ENCODE measurements at regions not wholly inside any gene's neighbourhood (a gene's known extent, or its start where the extent isn't known, plus 50 kb on each side); places are given as distances from the start of the nearest gene placed in this dataset.

GRCh38 chr7:118085000-118085399 lies 99.0 kb upstream of the LSM8 start:
- no peak for DNase-seq (ENCODE audit: low read depth, low spot score)
- POLR2A ChIA-PET: no interaction called here
- H3K4me3 ChIP-seq (ENCODE audit: low read depth, low read length): no peak overlapping the region
- TF ChIP-seq CTCF (IDR thresholded peaks at IDR 0.05; ENCODE audit: insufficient read depth, low read length, missing control alignments): no peak
- CTCF ChIA-PET: no interaction called here

- H3K4me3 ChIP-seq (ENCODE audit: low read depth, low read length): no peak overlapping the region
- CTCF ChIA-PET: no interaction called here
- no peak for DNase-seq (ENCODE audit: low read depth, low spot score)
- POLR2A ChIA-PET: no interaction called here
- no peak for TF ChIP-seq CTCF (IDR thresholded peaks at IDR 0.05; ENCODE audit: insufficient read depth, low read length, missing control alignments)
These were observed 96.8 kb upstream of the LSM8 start for GRCh38 chr7:118087126-118087525.

DNA sequence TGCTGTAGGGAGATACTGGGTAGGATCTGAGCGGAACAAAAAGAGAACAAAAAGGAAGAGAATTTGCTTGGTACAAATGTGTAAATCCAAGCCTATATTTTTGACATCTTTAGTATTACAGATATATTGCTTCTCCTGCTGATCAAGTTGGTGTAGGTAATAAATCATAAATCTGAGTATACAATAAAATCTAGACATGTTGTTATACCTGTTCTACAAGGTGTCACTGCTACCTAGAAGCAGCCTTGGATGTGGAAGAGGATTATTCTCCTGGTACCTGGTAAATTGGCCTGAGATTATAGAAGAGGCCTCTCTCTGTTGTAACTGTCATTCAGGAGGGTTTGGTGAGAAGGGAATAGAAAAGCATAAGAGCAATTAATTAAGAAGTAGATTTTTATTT lies 89.9 kb upstream of the LSM8 start:
- ChIA-PET CTCF (no interaction called here), POLR2A (no interaction called here)
- no peak overlapping the region for H3K4me3 ChIP-seq (ENCODE audit: low read depth, low read length)
- TF ChIP-seq CTCF (IDR thresholded peaks at IDR 0.05; ENCODE audit: insufficient read depth, low read length, missing control alignments): no peak
- DNase-seq (ENCODE audit: low read depth, low spot score): no peak

GRCh38 chr7:118104812-118105441 lies 79.0 kb upstream of the LSM8 start:
- no peak for TF ChIP-seq CTCF (IDR thresholded peaks at IDR 0.05; ENCODE audit: insufficient read depth, low read length, missing control alignments)
- no peak overlapping the region for H3K4me3 ChIP-seq (ENCODE audit: low read depth, low read length)
- ChIA-PET POLR2A (no interaction called here), CTCF (interaction anchor here (1.1 kb wide), 1 partner anchor 354 kb away, joined by 4 read pairs; no protein-coding TSS in a partner anchor)
- no peak for DNase-seq (ENCODE audit: low read depth, low spot score)

DNA sequence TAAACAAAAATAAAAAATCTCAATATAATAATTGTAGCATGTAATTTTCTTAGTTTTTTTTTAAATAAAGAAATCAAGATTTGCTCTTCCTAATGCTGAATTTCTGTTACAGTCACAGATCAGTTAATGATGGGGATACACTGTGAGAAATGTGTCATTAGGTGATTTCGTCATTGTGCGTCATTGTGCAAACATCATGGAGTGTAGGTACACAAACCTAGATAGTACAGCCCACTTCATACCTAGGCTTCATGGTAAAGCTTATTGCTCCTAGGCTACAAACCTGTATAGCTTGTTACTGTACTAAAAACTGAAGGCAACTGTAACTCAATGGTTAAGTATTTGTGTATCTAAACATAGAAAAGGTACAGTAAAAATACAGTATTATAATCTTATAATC lies 74.4 kb upstream of the LSM8 start:
- no peak for DNase-seq (ENCODE audit: low read depth, low spot score)
- ChIA-PET CTCF (interaction anchor here (0.7 kb wide), 1 partner anchor 359 kb away, joined by 3 read pairs; no protein-coding TSS in a partner anchor), POLR2A (no interaction called here)
- no peak for TF ChIP-seq CTCF (IDR thresholded peaks at IDR 0.05; ENCODE audit: insufficient read depth, low read length, missing control alignments)
- H3K4me3 ChIP-seq (ENCODE audit: low read depth, low read length): no peak overlapping the region

DNA sequence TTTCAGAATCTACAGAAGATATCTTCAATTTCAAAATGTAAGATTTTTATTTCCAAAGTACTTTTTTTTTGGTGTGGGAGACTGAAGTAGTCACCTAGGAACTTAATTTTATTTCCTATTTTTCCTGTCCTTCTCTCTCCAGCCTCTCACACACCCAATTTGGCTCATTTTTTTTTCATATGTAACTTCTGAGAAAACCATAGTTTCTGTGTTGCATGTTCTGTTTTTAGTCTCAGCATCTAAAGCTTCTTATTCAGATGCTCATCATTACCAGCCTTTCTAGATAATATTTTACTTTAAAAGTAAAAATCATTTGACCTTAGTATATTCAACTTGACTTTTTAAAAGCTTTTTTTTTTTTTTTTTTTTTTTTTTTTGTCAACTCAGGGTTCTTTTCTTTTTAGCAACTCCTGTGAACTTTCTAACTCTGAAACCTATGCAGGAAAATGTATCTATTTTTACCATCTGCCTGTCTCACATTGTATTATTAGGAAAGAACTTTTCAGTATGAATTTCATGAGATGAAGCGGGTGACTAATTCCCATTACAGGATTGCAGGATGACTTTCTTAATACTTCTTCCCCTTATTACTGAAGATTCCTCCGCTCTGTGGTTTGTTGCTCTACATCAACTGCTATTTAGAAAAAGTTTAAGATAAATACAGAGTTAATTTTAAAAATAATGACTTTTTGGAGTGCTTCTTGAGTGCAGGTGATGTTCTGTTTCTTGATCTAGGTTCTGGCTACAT lies 73.6 kb upstream of the LSM8 start:
- no peak for TF ChIP-seq CTCF (IDR thresholded peaks at IDR 0.05; ENCODE audit: insufficient read depth, low read length, missing control alignments)
- H3K4me3 ChIP-seq (ENCODE audit: low read depth, low read length): no peak overlapping the region
- no peak for DNase-seq (ENCODE audit: low read depth, low spot score)
- CTCF ChIA-PET: no interaction called here
- POLR2A ChIA-PET: no interaction called here

All from AG04449 (cell line).